ENCODE measurements at regions not wholly inside any gene's neighbourhood (a gene's known extent, or its start where the extent isn't known, plus 50 kb on each side); places are given as distances from the start of the nearest gene placed in this dataset.

- DNase-seq (no peak), ATAC-seq (no peak)
- TF ChIP-seq CTCF (IDR thresholded peaks at IDR 0.05): no peak
- Mint-ChIP-seq H3K27me3 (ENCODE audit: low read depth in 2 of 2) (no peaks in the 10 kb centered on the region), H3K9me3 (peaks cover 10 to 14% of the 10 kb centered on the region in 2 donors), H3K27ac (no peak overlapping the region), H3K4me1 (no peaks in the 10 kb centered on the region), H3K36me3 (no peaks in the 10 kb centered on the region), H3K4me3 (no peak overlapping the region)
- WGBS (ENCODE audit: insufficient coverage): 100% methylated on average over 1 of the region's 1 CpG
- no peaks in the 10 kb centered on the region for H3K36me3 ChIP-seq (ENCODE audit: control insufficient read depth, insufficient read depth, low read length)
- no peak overlapping the region for H3K27ac ChIP-seq (ENCODE audit: low read length)
- no peaks in the 10 kb centered on the region for H3K4me1 ChIP-seq (ENCODE audit: control insufficient read depth, insufficient read depth, low read length)
- intact Hi-C loops (cut with micrococcal nuclease): no loop called here
- no peak overlapping the region for H3K4me3 ChIP-seq (ENCODE audit: low read length)
- no peaks in the 10 kb centered on the region for H3K27me3 ChIP-seq (ENCODE audit: control insufficient read depth, insufficient read depth, low read length)
- H3K9me3 ChIP-seq (ENCODE audit: control insufficient read depth, insufficient read depth, low read length): peaks cover 2% of the 10 kb centered on the region
Observed at GRCh38 chr18:38993342-38993741, 1427.7 kb upstream of the CELF4 start.

- no peaks in the 10 kb centered on the region for H3K27me3 Mint-ChIP-seq (ENCODE audit: low read depth in 2 of 2)
- intact Hi-C loops (cut with micrococcal nuclease): no loop called here
- no peak for DNase-seq
- Histone ChIP-seq H3K36me3 (ENCODE audit: control insufficient read depth, insufficient read depth, low read length) (no peaks in the 10 kb centered on the region), H3K4me1 (ENCODE audit: control insufficient read depth, insufficient read depth, low read length) (no peaks in the 10 kb centered on the region), H3K27ac (ENCODE audit: low read length) (no peak overlapping the region), H3K4me3 (ENCODE audit: low read length) (no peak overlapping the region), H3K27me3 (ENCODE audit: control insufficient read depth, insufficient read depth, low read length) (no peaks in the 10 kb centered on the region), H3K9me3 (ENCODE audit: control insufficient read depth, insufficient read depth, low read length) (no peaks in the 10 kb centered on the region)
- TF ChIP-seq CTCF (IDR thresholded peaks at IDR 0.05): no peak
- H3K4me1 Mint-ChIP-seq: no peaks in the 10 kb centered on the region
- peaks cover 10 to 29% of the 10 kb centered on the region in 2 donors for H3K9me3 Mint-ChIP-seq
- no peak for ATAC-seq
- H3K36me3 Mint-ChIP-seq: peaks cover 7% of the 10 kb centered on the region
- H3K4me3 Mint-ChIP-seq: no peak overlapping the region
- H3K27ac Mint-ChIP-seq: no peak overlapping the region
Observed at GRCh38 chr18:38984968-38985367, 1419.4 kb upstream of the CELF4 start.

GRCh38 chr18:38982072-38982471 is 1416.5 kb upstream of the CELF4 start:
- Mint-ChIP-seq H3K9me3 (peaks cover 8 to 23% of the 10 kb centered on the region in 2 donors), H3K4me1 (no peaks in the 10 kb centered on the region), H3K27ac (no peak overlapping the region), H3K27me3 (ENCODE audit: low read depth in 2 of 2) (no peaks in the 10 kb centered on the region), H3K4me3 (no peak overlapping the region), H3K36me3 (peaks cover 7% of the 10 kb centered on the region)
- H3K4me3 ChIP-seq (ENCODE audit: low read length): no peak overlapping the region
- H3K9me3 ChIP-seq (ENCODE audit: control insufficient read depth, insufficient read depth, low read length): no peaks in the 10 kb centered on the region
- intact Hi-C loops (cut with micrococcal nuclease): no loop called here
- no peaks in the 10 kb centered on the region for H3K27me3 ChIP-seq (ENCODE audit: control insufficient read depth, insufficient read depth, low read length)
- no peak for TF ChIP-seq CTCF (IDR thresholded peaks at IDR 0.05)
- H3K36me3 ChIP-seq (ENCODE audit: control insufficient read depth, insufficient read depth, low read length): no peaks in the 10 kb centered on the region
- 94% methylated on average over 1 of the region's 1 CpG for WGBS (ENCODE audit: insufficient coverage)
- ATAC-seq (no peak), DNase-seq (no peak)
- no peak overlapping the region for H3K27ac ChIP-seq (ENCODE audit: low read length)
- H3K4me1 ChIP-seq (ENCODE audit: control insufficient read depth, insufficient read depth, low read length): no peaks in the 10 kb centered on the region

GRCh38 chr18:38981389-38981788 is 1415.8 kb upstream of the CELF4 start:
- no peak overlapping the region for H3K27ac ChIP-seq (ENCODE audit: low read length)
- Mint-ChIP-seq H3K9me3 (peaks cover 8 to 17% of the 10 kb centered on the region in 2 donors), H3K27me3 (ENCODE audit: low read depth in 2 of 2) (no peaks in the 10 kb centered on the region), H3K4me1 (no peaks in the 10 kb centered on the region), H3K36me3 (peaks cover 3% of the 10 kb centered on the region), H3K4me3 (no peak overlapping the region), H3K27ac (no peak overlapping the region)
- no peaks in the 10 kb centered on the region for H3K9me3 ChIP-seq (ENCODE audit: control insufficient read depth, insufficient read depth, low read length)
- no peak for TF ChIP-seq CTCF (IDR thresholded peaks at IDR 0.05)
- no peaks in the 10 kb centered on the region for H3K4me1 ChIP-seq (ENCODE audit: control insufficient read depth, insufficient read depth, low read length)
- WGBS (ENCODE audit: insufficient coverage): 23% methylated on average over 2 of the region's 2 CpGs
- H3K27me3 ChIP-seq (ENCODE audit: control insufficient read depth, insufficient read depth, low read length): no peaks in the 10 kb centered on the region
- ATAC-seq (no peak), DNase-seq (no peak)
- no peaks in the 10 kb centered on the region for H3K36me3 ChIP-seq (ENCODE audit: control insufficient read depth, insufficient read depth, low read length)
- no peak overlapping the region for H3K4me3 ChIP-seq (ENCODE audit: low read length)
- intact Hi-C loops (cut with micrococcal nuclease): no loop called here
